C4-2B (cell line): ENCODE measurements at regions not wholly inside any gene's neighbourhood (a gene's known extent, or its start where the extent isn't known, plus 50 kb on each side); places are given as distances from the start of the nearest gene placed in this dataset.

Source experiments
- H3K27ac ChIP-seq: fragments of 450-650 bp; 2 replicates; pipeline ENCODE4 v1.5.1; 2017
- ZFX ChIP-seq: fragments of 450-650 bp; IDR thresholded peaks from 2 replicates; pipeline ENCODE4 v1.6.1; 2017
- TF ChIP-seq, protein P1 (sequence below): fragments of 450-650 bp; conservative IDR thresholded peaks from 2 replicates; pipeline ENCODE4 v1.5.1; 2017; ENCODE audit warnings: mild to moderate bottlenecking

DNA sequence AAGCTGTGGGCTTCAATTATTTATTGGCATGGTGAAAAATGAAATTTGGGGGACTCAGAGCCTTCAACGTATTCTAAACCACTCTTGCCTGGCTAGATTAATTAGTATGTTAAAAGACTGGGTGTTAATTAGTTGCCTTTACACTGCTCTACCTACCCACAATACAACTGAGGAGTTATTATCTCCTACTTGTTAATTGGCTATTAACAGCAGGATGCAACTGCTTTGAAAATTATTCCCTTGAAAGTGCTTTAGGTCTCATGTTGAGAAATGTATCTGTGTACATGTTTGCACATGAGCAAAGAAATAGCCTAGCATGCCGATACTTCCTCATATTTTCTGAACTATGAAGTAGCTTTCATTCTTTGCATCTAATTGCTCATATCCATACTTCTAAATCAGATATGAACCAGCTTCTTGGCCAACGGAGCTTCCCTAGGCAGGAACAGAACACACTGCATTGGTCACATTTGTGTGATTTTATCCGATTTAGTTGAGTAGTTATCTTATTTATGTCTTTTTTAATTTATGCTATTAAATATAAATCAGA, 155.8 kb downstream of the GPAM start:
- TF ChIP-seq ZFX, result no peak
- TF ChIP-seq, protein P1, sequence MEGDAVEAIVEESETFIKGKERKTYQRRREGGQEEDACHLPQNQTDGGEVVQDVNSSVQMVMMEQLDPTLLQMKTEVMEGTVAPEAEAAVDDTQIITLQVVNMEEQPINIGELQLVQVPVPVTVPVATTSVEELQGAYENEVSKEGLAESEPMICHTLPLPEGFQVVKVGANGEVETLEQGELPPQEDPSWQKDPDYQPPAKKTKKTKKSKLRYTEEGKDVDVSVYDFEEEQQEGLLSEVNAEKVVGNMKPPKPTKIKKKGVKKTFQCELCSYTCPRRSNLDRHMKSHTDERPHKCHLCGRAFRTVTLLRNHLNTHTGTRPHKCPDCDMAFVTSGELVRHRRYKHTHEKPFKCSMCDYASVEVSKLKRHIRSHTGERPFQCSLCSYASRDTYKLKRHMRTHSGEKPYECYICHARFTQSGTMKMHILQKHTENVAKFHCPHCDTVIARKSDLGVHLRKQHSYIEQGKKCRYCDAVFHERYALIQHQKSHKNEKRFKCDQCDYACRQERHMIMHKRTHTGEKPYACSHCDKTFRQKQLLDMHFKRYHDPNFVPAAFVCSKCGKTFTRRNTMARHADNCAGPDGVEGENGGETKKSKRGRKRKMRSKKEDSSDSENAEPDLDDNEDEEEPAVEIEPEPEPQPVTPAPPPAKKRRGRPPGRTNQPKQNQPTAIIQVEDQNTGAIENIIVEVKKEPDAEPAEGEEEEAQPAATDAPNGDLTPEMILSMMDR, result no peak
- no peak overlapping the region for H3K27ac ChIP-seq

DNA sequence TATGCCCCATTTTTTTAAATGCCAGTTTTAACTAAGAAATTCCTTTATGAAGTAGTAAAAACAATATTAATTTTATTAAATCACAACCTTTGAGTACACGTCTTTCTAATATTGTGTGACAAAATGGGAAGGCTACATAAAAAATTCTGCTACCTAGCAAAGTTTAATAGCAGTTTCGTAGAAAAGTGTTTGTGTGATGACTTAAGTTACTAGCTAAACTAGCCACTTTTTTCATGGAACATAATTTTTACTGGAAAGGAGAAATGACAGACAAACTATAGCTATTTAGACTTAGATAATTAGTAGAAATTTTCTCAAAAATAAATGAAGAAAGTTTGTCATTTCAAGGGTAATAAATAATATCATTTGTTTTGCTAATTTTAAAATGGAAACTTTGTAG, 153.1 kb downstream of the GPAM start:
- no peak overlapping the region for H3K27ac ChIP-seq
- TF ChIP-seq ZFX, result no peak
- TF ChIP-seq, protein P1, result no peak

DNA sequence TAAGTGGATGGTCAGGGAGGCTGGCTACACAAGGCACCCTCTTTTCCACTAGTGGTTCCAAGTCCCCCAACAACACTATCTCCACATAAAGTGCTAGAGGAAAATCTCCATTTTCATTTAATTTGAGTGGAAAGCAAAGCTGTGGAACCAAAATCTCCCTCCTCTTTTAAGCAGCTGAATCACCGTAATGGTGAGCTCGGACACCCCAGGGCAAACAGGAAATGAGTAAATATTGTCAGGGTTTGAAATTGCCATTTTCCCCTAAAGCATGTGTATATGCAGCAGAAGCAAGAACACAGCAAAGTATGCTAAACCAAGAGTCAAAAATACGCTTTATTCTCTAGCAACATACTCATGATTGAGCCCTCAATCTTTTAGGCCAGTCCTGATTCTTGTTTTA, 143.7 kb downstream of the GPAM start:
- H3K27ac ChIP-seq, result no peak overlapping the region
- TF ChIP-seq, protein P1, result no peak
- no peak for TF ChIP-seq ZFX

DNA sequence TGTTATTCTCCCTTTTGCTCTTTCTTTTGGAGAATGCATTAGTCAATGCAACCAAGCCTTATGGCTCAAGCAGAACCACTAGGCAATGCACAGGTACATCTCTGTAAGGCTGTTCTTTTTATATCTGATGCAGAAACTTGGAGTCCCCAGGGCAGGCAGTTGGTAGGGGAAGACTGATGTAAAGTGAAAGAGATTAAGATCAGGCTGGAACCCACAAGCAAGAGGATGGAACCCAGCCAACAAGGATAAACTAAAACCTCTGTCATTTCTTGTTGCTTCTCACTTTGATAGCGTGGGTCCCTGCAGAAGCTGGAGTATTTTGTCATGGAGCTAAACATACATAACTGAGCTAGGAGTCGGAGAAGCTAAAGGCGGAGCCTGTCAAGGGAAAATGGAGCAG, 142.9 kb downstream of the GPAM start:
- TF ChIP-seq, protein P1, result no peak
- no peak for TF ChIP-seq ZFX
- H3K27ac ChIP-seq, result no peak overlapping the region

DNA sequence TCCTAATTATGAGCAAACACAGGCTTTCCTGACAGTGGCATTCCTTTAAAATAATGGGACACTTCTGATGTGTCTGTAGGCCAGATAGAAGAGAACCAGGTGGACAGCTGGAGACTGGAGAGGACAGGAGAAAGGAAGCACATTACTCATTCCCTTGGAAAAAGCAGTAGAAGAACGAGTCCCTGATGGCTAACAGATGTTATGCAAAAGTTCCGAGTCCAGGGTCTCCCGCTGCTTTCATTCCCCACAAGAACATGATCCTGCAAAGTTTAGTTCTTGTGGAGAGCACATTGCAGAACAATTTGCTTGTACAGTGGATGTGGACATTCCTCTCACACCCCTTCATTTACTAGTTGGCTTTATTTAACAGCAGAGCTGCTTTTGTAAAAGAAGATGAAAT, 137.6 kb downstream of the GPAM start:
- TF ChIP-seq, protein P1, result no peak
- no peak for TF ChIP-seq ZFX
- no peak overlapping the region for H3K27ac ChIP-seq

DNA sequence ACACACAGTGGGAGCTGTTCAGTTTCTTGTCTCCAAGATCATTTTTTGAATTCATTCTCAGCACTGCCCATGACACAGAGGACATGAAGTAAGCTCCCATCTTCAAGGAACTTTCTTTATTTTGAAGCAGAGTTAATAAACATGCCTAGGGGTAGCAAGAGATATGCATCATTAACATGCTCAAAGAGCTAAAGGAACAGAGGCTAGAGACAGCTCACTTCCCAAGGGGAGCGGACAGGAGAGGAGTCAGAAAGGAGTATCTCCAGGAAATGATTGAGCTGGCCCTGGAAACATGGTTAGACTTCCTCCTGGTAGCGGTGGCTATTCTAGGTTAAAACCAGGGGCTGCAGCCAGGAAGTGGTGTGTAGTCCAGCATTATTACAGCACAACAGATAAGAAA, 135.9 kb downstream of the GPAM start:
- H3K27ac ChIP-seq, result no peak overlapping the region
- no peak for TF ChIP-seq ZFX
- TF ChIP-seq, protein P1, result no peak

DNA sequence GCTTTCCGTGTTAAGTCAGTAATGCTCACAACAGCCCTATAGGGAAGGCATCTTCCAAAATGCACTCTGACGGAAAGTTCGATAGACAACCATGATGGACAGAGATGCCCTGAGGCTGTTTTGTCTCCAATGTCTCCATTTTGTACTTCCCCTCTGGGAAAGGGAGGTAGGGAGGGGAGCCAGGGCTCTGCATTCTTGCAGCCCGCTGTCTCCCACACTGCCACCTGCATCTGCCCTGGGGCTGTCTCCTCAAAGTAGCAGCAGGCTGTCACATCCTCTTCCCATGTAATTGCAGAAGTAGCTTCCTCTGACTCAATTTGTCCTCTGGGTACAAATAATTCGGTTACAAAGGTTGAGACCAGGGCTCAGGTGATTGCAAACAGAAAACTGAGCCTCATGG, 131.4 kb downstream of the GPAM start:
- no peak overlapping the region for H3K27ac ChIP-seq
- TF ChIP-seq ZFX, result no peak
- TF ChIP-seq, protein P1, result no peak
